H1 (cell line): ENCODE measurements at regions not wholly inside any gene's neighbourhood (a gene's known extent, or its start where the extent isn't known, plus 50 kb on each side); places are given as distances from the start of the nearest gene placed in this dataset.

Experiments used
- CTCF ChIA-PET: fragments of 300-600 bp; sonication (Branson Sonifier 250); formaldehyde crosslinking; loops from one replicate; lab custom pipeline; 2021; ENCODE audit not compliant: partially characterized antibody; lab: Charles Lee
- POLR2A ChIA-PET: fragments of 300-600 bp; sonication (Branson Sonifier 250); formaldehyde crosslinking; loops from one replicate; lab custom pipeline; 2021; ENCODE audit warnings: inconsistent platforms; ENCODE audit not compliant: partially characterized antibody; lab: Charles Lee
- DNase-seq, 2 experiments: peaks; one replicate each; pipeline versions ENCODE4 v3.0.0 to v3.0.0-alpha.2; 2010 to 2022; ENCODE audit warnings: low spot score in 2 of 2, low read depth in 1 of 2, mixed read lengths in 1 of 2
- FAIRE-seq: peaks from 2 replicates; lab custom pipeline; 2011; peaks lifted over from hg19 to GRCh38; lab: Jason Lieb, UNC
- H2AFZ ChIP-seq: 2 replicates; pipeline ENCODE4 v1.8.1; 2012; ENCODE audit warnings: low read length, inconsistent platforms
- H2AK5ac ChIP-seq: 2 replicates; pipeline ENCODE4 v1.6.1; 2013; ENCODE audit warnings: low read depth, low read length
- H2BK120ac ChIP-seq: replicated peaks from 2 replicates; pipeline ENCODE3; 2013; ENCODE audit warnings: low read depth, low read length, inconsistent platforms
- H2BK12ac ChIP-seq: 2 replicates; pipeline ENCODE4 v1.6.1; 2013; ENCODE audit warnings: low read depth, low read length
- H2BK15ac ChIP-seq: 2 replicates; pipeline ENCODE4 v1.6.1; 2013; ENCODE audit warnings: low read length
- H2BK20ac ChIP-seq: 2 replicates; pipeline ENCODE4 v1.6.1; 2013; ENCODE audit warnings: low read length
- H2BK5ac ChIP-seq: 2 replicates; pipeline ENCODE4 v1.6.1; 2013; ENCODE audit warnings: low read depth, low read length
- H3K14ac ChIP-seq: 2 replicates; pipeline ENCODE4 v1.6.1; 2013; ENCODE audit warnings: inconsistent platforms; ENCODE audit not compliant: insufficient read length
- H3K18ac ChIP-seq: 2 replicates; pipeline ENCODE4 v1.6.1; 2013; ENCODE audit warnings: low read length; ENCODE audit errors: extremely low read depth
- H3K23ac ChIP-seq: 2 replicates; pipeline ENCODE4 v1.6.1; 2013; ENCODE audit warnings: inconsistent platforms; ENCODE audit not compliant: insufficient read length
- H3K23me2 ChIP-seq: 2 replicates; pipeline ENCODE4 v1.6.1; 2013; ENCODE audit warnings: low read depth, low read length
- H3K27ac ChIP-seq: 2 replicates; pipeline ENCODE4 v1.6.1; 2011; ENCODE audit warnings: low read depth, low read length, inconsistent platforms
- H3K27me3 ChIP-seq, 4 experiments: replicated peaks in 1 of 4; 1 replicate in 1 of 4; 2 replicates in 3 of 4; pipeline versions ENCODE4 v1.6.1 to v1.8.1; 2011 to 2013; ENCODE audit warnings: low read length in 3 of 4, mild to moderate bottlenecking in 3 of 4, inconsistent platforms in 2 of 4, mixed read lengths in 2 of 4, moderate library complexity in 1 of 4; ENCODE audit not compliant: control insufficient read depth in 3 of 4, insufficient read depth in 3 of 4; ENCODE audit errors: extremely low read depth in 1 of 4
- H3K36me3 ChIP-seq, 4 experiments: 2 replicates each; pipeline versions ENCODE4 v1.6.1 to v1.8.1; 2011 to 2013; ENCODE audit warnings: mild to moderate bottlenecking in 4 of 4, low read length in 3 of 4, moderate library complexity in 2 of 4, control low read depth in 1 of 4, inconsistent platforms in 1 of 4; ENCODE audit not compliant: insufficient read depth in 4 of 4, control insufficient read depth in 2 of 4
- H3K4ac ChIP-seq: replicated peaks from 2 replicates; pipeline ENCODE3; 2013; ENCODE audit warnings: low read length, low read depth, mixed read lengths, inconsistent platforms; ENCODE audit not compliant: insufficient read length
- H3K4me1 ChIP-seq, 4 experiments: replicated peaks in 1 of 4; 1 replicate in 1 of 4; 2 replicates in 3 of 4; pipeline versions ENCODE4 v1.6.1 to v1.8.1; 2011 to 2013; ENCODE audit warnings: low read length in 3 of 4, inconsistent platforms in 2 of 4, mixed read lengths in 1 of 4; ENCODE audit not compliant: insufficient read depth in 4 of 4, control insufficient read depth in 3 of 4
- H3K4me2 ChIP-seq, 2 experiments: 2 replicates each; pipeline versions ENCODE4 v1.6.1 to v1.8.1; 2011 to 2013; ENCODE audit warnings: low read depth in 2 of 2, low read length in 2 of 2, control low read depth in 1 of 2, inconsistent platforms in 1 of 2, mild to moderate bottlenecking in 1 of 2; ENCODE audit not compliant: insufficient read depth in 1 of 2
- H3K4me3 ChIP-seq, 4 experiments: fragments of 200-600, 300-600 bp in 1 of 4; sonication (generic), shearing (Covaris generic), sonication (Bioruptor Twin) in 1 of 4; 2 replicates each; pipeline versions ENCODE4 v1.5.1 to v1.8.1; 2011 to 2016; ENCODE audit warnings: low read length in 4 of 4, low read depth in 3 of 4, control low read depth in 2 of 4, inconsistent platforms in 2 of 4, mild to moderate bottlenecking in 2 of 4, mixed read lengths in 1 of 4, moderate library complexity in 1 of 4; ENCODE audit not compliant: insufficient read depth in 2 of 4; ENCODE audit errors: extremely low read depth in 1 of 4
- H3K56ac ChIP-seq: replicated peaks from 2 replicates; pipeline ENCODE3; 2013; ENCODE audit warnings: low read depth, mild to moderate bottlenecking, mixed read lengths, low read length, inconsistent platforms; ENCODE audit not compliant: insufficient read length
- H3K79me1 ChIP-seq: 2 replicates; pipeline ENCODE4 v1.6.1; 2013; ENCODE audit warnings: low read depth, low read length, control low read depth
- H3K79me2 ChIP-seq, 2 experiments: 2 replicates each; pipeline versions ENCODE4 v1.6.1 to v1.8.1; 2012 to 2013; ENCODE audit warnings: low read length in 2 of 2, mild to moderate bottlenecking in 2 of 2, inconsistent platforms in 1 of 2; ENCODE audit not compliant: insufficient read depth in 2 of 2, control insufficient read depth in 1 of 2
- H3K9ac ChIP-seq, 4 experiments: replicated peaks in 1 of 4; 1 replicate in 1 of 4; 2 replicates in 3 of 4; pipeline versions ENCODE4 v1.6.1 to v1.8.1; 2011 to 2013; ENCODE audit warnings: low read depth in 3 of 4, low read length in 3 of 4, control low read depth in 2 of 4, mild to moderate bottlenecking in 2 of 4, moderate library complexity in 2 of 4, inconsistent platforms in 1 of 4; ENCODE audit errors: extremely low read depth in 1 of 4
- H3K9me3 ChIP-seq, 2 experiments: 2 replicates each; pipeline versions ENCODE4 v1.6.1 to v1.8.1; 2012 to 2013; ENCODE audit warnings: mild to moderate bottlenecking in 2 of 2, moderate library complexity in 2 of 2, control low read depth in 1 of 2, inconsistent platforms in 1 of 2, low read depth in 1 of 2, low read length in 1 of 2, mixed read lengths in 1 of 2; ENCODE audit not compliant: insufficient read depth in 2 of 2
- H4K20me1 ChIP-seq, 2 experiments: replicated peaks in 1 of 2; 2 replicates each; pipeline versions ENCODE3 to v1.8.1; 2011 to 2013; ENCODE audit warnings: inconsistent platforms in 2 of 2, low read length in 2 of 2, mild to moderate bottlenecking in 1 of 2; ENCODE audit not compliant: insufficient read depth in 2 of 2, control insufficient read depth in 1 of 2
- H4K5ac ChIP-seq: 2 replicates; pipeline ENCODE4 v1.6.1; 2013; ENCODE audit warnings: low read length, low read depth, mixed read lengths, inconsistent platforms; ENCODE audit not compliant: insufficient read length
- H4K8ac ChIP-seq: 2 replicates; pipeline ENCODE4 v1.8.0; 2013; ENCODE audit warnings: mild to moderate bottlenecking, moderate library complexity, low read length, inconsistent platforms; ENCODE audit not compliant: insufficient read depth; ENCODE audit errors: extremely low read depth
- H4K91ac ChIP-seq: replicated peaks from 2 replicates; pipeline ENCODE3; 2013; ENCODE audit warnings: low read length, mixed read lengths, inconsistent platforms; ENCODE audit not compliant: insufficient read length
- CTBP2 ChIP-seq: IDR thresholded peaks from 2 replicates; pipeline ENCODE4 v1.7.0; 2011; ENCODE audit warnings: borderline replicate concordance, mild to moderate bottlenecking, moderate library complexity, mixed read lengths, low read length; ENCODE audit not compliant: insufficient read depth, insufficient read length
- EGR1 ChIP-seq: IDR thresholded peaks from 2 replicates; pipeline ENCODE4 v1.6.1; 2011; ENCODE audit warnings: low read depth, low read length, borderline replicate concordance
- GTF2F1 ChIP-seq: IDR thresholded peaks from 2 replicates; pipeline ENCODE4 v1.6.1; 2012; ENCODE audit warnings: low read depth, low read length, improper control_type of control experiment, borderline replicate concordance
- JUN ChIP-seq: IDR thresholded peaks from 2 replicates; pipeline ENCODE4 v1.6.1; 2011; ENCODE audit warnings: low read depth, mild to moderate bottlenecking, improper control_type of control experiment, low read length
- KDM1A ChIP-seq: fragments of 200-600, 300-600 bp; sonication (generic); IDR thresholded peaks from 2 replicates; pipeline ENCODE4 v1.7.1; 2016; ENCODE audit warnings: mild to moderate bottlenecking, low read length, borderline replicate concordance
- RNF2 ChIP-seq: fragments of 200-900, 300-1000 bp; sonication (generic); IDR thresholded peaks from 2 replicates; pipeline ENCODE4 v1.7.1; 2016; ENCODE audit warnings: borderline replicate concordance, low read depth, mild to moderate bottlenecking, antibody characterized with exemption, low read length; ENCODE audit not compliant: poor library complexity, severe bottlenecking; ENCODE audit errors: missing control alignments
- TAF1 ChIP-seq: IDR thresholded peaks from 2 replicates; pipeline ENCODE4 v1.6.1; 2011; ENCODE audit warnings: mild to moderate bottlenecking, low read depth, low read length
- WGBS, 2 experiments: shearing (Covaris generic) in 1 of 2; methylation state at CpG; one replicate each; pipeline versions ENCODE4 v1.1.6 to v1.1.7; 2013 to 2015; ENCODE audit warnings: low lambda C conversion rate in 2 of 2, mixed read lengths in 2 of 2, inconsistent platforms in 1 of 2, low coverage in 1 of 2, missing lambda C conversion rate in 1 of 2; ENCODE audit not compliant: insufficient replicate concordance in 2 of 2, insufficient coverage in 1 of 2, insufficient read length in 1 of 2; ENCODE audit errors: extremely low coverage in 1 of 2, missing lambda C conversion rate in 1 of 2; 5-methylcytosine and 5-hydroxymethylcytosine counted together

- 70% methylated on average over 2 of the region's 2 CpGs; no CpG with 5 or more reads in 1 of the 2 experiments for WGBS, 2 experiments
- FAIRE-seq: no peak
These were observed 332.9 kb upstream of the PPP2R3A start for GRCh38 chr3:135632556-135633065.

More at GRCh38 chr3:135632556-135633065, 332.9 kb upstream of the PPP2R3A start:
- TF ChIP-seq JUN (no peak), TAF1 (no peak), CTBP2 (no peak), RNF2 (no peak), KDM1A (no peak), GTF2F1 (no peak), EGR1 (no peak)
- TF ChIP-seq, all 59 proteins: peak for 0
- POLR2A ChIA-PET: no interaction called here
- Histone ChIP-seq H3K9me3 (no peaks in the 10 kb centered on the region), H2AFZ (no peak overlapping the region), H2BK20ac (no peak overlapping the region), H3K4ac (no peak overlapping the region), H3K4me2 (no peak overlapping the region), H3K4me3 (no peak overlapping the region), H3K14ac (no peak overlapping the region), H3K56ac (no peak overlapping the region), H4K20me1 (no peaks in the 10 kb centered on the region), H4K8ac (no peak overlapping the region), H3K4me1 (peaks cover 0 to 3% (median 0%) of the 10 kb centered on the region in 4 experiments; a peak in 1 of 7 replicates), H2BK5ac (no peak overlapping the region), H4K5ac (no peak overlapping the region), H2AK5ac (no peak overlapping the region), H3K27ac (no peak overlapping the region), H2BK12ac (no peak overlapping the region), H3K79me2 (no peaks in the 10 kb centered on the region), H2BK120ac (no peak overlapping the region), H3K23ac (no peak overlapping the region), H3K18ac (no peak overlapping the region), H3K36me3 (no peaks in the 10 kb centered on the region), H3K27me3 (no peaks in the 10 kb centered on the region), H3K9ac (no peak overlapping the region), H3K23me2 (peaks cover 1% of the 10 kb centered on the region; the same call in 1 of the 2 replicates), H4K91ac (no peak overlapping the region), H2BK15ac (no peak overlapping the region), H3K79me1 (no peaks in the 10 kb centered on the region; the same call in 1 of the 2 replicates)
- CTCF ChIA-PET: interaction anchor here (0.6 to 0.7 kb wide), 4 partner anchors 8 to 1434 kb away, joined by 3 to 4 read pairs (median 3); no protein-coding TSS in a partner anchor
- no peak for DNase-seq
